ENCODE measurements at regions not wholly inside any gene's neighbourhood (a gene's known extent, or its start where the extent isn't known, plus 50 kb on each side); places are given as distances from the start of the nearest gene placed in this dataset.

DNA sequence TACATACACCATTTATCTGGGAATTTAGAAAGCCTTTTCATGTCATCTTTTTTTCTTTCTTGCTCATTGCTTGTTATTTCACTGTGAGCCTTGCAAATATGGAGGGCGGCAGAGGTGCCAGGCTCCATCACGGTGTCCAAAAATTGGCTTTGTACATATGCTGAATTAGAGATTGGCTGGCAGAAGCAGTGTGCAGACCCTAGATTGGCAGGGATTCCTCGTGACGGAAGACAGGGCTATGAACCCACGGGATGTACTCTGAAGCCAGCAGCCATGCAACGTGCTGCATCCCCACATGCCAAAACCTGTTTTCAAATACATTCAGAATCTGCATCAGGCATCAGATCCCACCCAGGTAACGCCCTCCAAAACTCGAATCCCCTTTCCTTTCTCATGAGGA lies 142.8 kb downstream of the ZIC5 start:
- no peaks in the 10 kb centered on the region for H3K9me3 Mint-ChIP-seq
- H3K4me1 ChIP-seq (ENCODE audit: insufficient read depth, low read length) = no peaks in the 10 kb centered on the region
- H2BK5ac ChIP-seq (ENCODE audit: insufficient read length, low read length) = no peak overlapping the region
- H3K27me3 Mint-ChIP-seq (ENCODE audit: low read depth) = no peaks in the 10 kb centered on the region
- H3K27me3 ChIP-seq (ENCODE audit: insufficient read depth, low read length) = no peaks in the 10 kb centered on the region
- H2BK20ac ChIP-seq (ENCODE audit: low read depth, low read length, poor library complexity, severe bottlenecking) = no peak overlapping the region
- no peak overlapping the region for H3K56ac ChIP-seq (ENCODE audit: insufficient read length, low read depth, low read length)
- H3K27ac ChIP-seq (ENCODE audit: insufficient read length, low read depth, low read length) = no peak overlapping the region
- H2AK5ac ChIP-seq (ENCODE audit: insufficient read length, low read length) = no peak overlapping the region
- H2AFZ ChIP-seq (ENCODE audit: low read length) = no peak overlapping the region
- no peak for DNase-seq
- no peak overlapping the region for H3K4ac ChIP-seq (ENCODE audit: low read depth, low read length)
- H3K23me2 ChIP-seq (ENCODE audit: insufficient read length, low read depth, low read length, poor library complexity, severe bottlenecking) = no peaks in the 10 kb centered on the region
- no peak for TF ChIP-seq CTCF (conservative IDR thresholded peaks at IDR 0.05)
- H3T11ph ChIP-seq (ENCODE audit: low read length) = no peak overlapping the region
- no peak overlapping the region for H3K9ac ChIP-seq (ENCODE audit: extremely low read depth, insufficient read length, low read length)
- H3K23ac ChIP-seq (ENCODE audit: insufficient read length, low read depth, low read length) = no peak overlapping the region
- no peak overlapping the region for H3K18ac ChIP-seq (ENCODE audit: insufficient read length, low read depth, low read length)
- H2BK12ac ChIP-seq (ENCODE audit: insufficient read length, low read depth, low read length) = no peak overlapping the region
- no peak overlapping the region for H2BK120ac ChIP-seq (ENCODE audit: low read depth, low read length, poor library complexity, severe bottlenecking)
- no peak overlapping the region for H3K14ac ChIP-seq (ENCODE audit: insufficient read depth, low read length)
- no peak overlapping the region for H4K8ac ChIP-seq (replicated peaks; ENCODE audit: insufficient read length, low read depth, low read length)
- H2BK15ac ChIP-seq (ENCODE audit: low read depth, low read length) = no peak overlapping the region
- no peak overlapping the region for H3K4me3 Mint-ChIP-seq
- H4K91ac ChIP-seq (ENCODE audit: insufficient read length, low read depth, low read length) = no peak overlapping the region
- H3K9me3 ChIP-seq (ENCODE audit: control insufficient read depth, low read depth, low read length) = no peaks in the 10 kb centered on the region
- H3K4me2 ChIP-seq (ENCODE audit: insufficient read depth, insufficient read length, low read length) = no peak overlapping the region
- H4K20me1 ChIP-seq (ENCODE audit: control insufficient read depth, insufficient read depth, insufficient read length) = no peaks in the 10 kb centered on the region
- no CpG with 5 or more reads among the region's 8 CpGs for WGBS (ENCODE audit: extremely low coverage, insufficient read length, low lambda C conversion rate)
- H3K27ac Mint-ChIP-seq = no peak overlapping the region
- H3K4me1 Mint-ChIP-seq = peaks cover 9 to 16% of the 10 kb centered on the region in 2 experiments
- no peaks in the 10 kb centered on the region for H3K79me1 ChIP-seq (ENCODE audit: insufficient read depth, low read depth, low read length, poor library complexity, severe bottlenecking)
- peaks cover 0 to 2% (median 0%) of the 10 kb centered on the region in 3 experiments; a peak in 1 of 7 replicates for H3K36me3 Mint-ChIP-seq (ENCODE audit: insufficient read depth in 1 of 3, low read depth in 3 of 3)
- H4K5ac ChIP-seq (ENCODE audit: insufficient read length, low read depth, low read length) = no peak overlapping the region
- H3K79me2 ChIP-seq (ENCODE audit: insufficient read depth, low read length) = no peaks in the 10 kb centered on the region

Measured in H9 (cell line).